C4-2B (cell line): ENCODE measurements at regions not wholly inside any gene's neighbourhood (a gene's known extent, or its start where the extent isn't known, plus 50 kb on each side); places are given as distances from the start of the nearest gene placed in this dataset.

ENCODE experiments used
- CTCF ChIP-seq: fragments of 450-650 bp; conservative IDR thresholded peaks from 2 replicates; pipeline ENCODE4 v1.5.1; 2017; ENCODE audit warnings: mild to moderate bottlenecking
- ZFX ChIP-seq: fragments of 450-650 bp; IDR thresholded peaks from 2 replicates; pipeline ENCODE4 v1.6.1; 2017

- no peak for TF ChIP-seq CTCF
- TF ChIP-seq ZFX: no peak
Measured at GRCh38 chr20:12211361-12211760, 293.7 kb downstream of the BTBD3 start.
